ENCODE measurements at regions not wholly inside any gene's neighbourhood (a gene's known extent, or its start where the extent isn't known, plus 50 kb on each side); places are given as distances from the start of the nearest gene placed in this dataset.

DNA sequence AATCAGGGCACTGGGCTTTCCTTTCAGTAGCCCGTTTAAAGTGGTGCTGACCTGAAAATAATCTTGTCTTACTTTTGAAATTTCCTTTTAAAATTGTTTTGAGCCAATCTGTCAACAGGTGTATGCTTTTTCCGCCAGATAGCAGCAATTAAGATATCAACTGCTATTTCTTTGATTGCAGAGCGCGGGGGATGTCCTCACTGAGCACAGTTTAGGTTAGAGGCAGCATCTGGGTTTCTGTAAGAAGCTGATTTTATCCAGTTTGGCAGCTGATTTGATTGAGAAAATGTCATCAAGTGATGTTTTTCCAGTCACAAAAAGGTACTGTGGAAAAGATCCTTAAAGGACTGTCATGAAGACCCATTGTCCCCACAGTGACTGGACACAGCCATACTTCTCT lies 371.8 kb downstream of the ADAMTS20 start:
- TF ChIP-seq, protein P1, sequence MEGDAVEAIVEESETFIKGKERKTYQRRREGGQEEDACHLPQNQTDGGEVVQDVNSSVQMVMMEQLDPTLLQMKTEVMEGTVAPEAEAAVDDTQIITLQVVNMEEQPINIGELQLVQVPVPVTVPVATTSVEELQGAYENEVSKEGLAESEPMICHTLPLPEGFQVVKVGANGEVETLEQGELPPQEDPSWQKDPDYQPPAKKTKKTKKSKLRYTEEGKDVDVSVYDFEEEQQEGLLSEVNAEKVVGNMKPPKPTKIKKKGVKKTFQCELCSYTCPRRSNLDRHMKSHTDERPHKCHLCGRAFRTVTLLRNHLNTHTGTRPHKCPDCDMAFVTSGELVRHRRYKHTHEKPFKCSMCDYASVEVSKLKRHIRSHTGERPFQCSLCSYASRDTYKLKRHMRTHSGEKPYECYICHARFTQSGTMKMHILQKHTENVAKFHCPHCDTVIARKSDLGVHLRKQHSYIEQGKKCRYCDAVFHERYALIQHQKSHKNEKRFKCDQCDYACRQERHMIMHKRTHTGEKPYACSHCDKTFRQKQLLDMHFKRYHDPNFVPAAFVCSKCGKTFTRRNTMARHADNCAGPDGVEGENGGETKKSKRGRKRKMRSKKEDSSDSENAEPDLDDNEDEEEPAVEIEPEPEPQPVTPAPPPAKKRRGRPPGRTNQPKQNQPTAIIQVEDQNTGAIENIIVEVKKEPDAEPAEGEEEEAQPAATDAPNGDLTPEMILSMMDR (conservative IDR thresholded peaks at IDR 0.05): no peak
- peak overlapping the region; percentile 24; the same call in 1 of the 2 replicates for H3K27ac ChIP-seq

DNA sequence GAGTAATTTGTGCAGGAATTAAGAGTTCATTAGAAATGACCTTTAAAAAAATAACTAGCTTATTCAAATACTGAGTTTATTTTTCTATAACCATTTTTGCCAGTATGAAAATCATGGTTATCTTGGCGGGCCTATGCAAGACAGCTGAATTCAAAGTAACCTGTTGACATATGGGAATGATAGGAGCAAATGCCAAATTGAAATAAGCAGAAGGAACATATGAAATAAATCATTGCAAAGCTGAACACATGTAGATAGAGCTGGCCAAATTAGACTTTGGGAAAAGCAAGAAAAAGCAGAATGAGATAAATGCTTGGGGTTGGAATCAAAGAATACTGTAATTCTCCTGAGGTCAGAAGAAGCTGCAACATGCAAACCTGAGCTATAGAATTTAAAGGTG lies 372.5 kb downstream of the ADAMTS20 start:
- peak overlapping the region; percentile 24; the same call in 1 of the 2 replicates for H3K27ac ChIP-seq
- TF ChIP-seq, protein P1 (conservative IDR thresholded peaks at IDR 0.05): no peak

- no peak overlapping the region for H3K27ac ChIP-seq
- TF ChIP-seq, protein P1 (conservative IDR thresholded peaks at IDR 0.05): no peak
Measured at GRCh38 chr12:43177276-43177675, 374.7 kb downstream of the ADAMTS20 start.

DNA sequence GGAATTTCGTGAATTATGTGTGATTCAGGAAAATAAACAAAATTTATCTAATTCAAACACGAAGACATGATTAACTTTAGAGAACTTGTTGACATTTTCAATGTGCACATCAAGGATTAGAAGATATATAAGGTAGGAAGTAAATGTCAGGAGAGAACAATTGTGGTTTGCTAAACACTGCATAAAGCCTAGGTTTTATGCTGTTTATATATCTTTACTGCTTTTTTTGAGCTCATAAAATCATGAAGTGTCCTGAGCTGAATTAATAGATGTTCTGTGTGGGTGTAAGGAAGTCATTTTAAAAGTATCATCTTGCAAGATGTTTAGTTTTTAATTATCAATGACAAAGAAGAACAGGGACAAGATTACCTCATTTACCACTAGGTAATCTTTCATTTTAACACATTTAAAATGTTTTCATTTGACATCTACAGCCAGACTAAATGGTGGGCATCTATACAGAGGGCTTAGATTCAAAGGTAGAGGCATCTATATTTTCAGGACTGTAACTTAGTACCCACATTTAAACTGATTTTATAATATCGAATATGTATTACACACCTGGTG lies 382.8 kb downstream of the ADAMTS20 start:
- TF ChIP-seq, protein P1 (conservative IDR thresholded peaks at IDR 0.05): no peak
- no peak overlapping the region for H3K27ac ChIP-seq

DNA sequence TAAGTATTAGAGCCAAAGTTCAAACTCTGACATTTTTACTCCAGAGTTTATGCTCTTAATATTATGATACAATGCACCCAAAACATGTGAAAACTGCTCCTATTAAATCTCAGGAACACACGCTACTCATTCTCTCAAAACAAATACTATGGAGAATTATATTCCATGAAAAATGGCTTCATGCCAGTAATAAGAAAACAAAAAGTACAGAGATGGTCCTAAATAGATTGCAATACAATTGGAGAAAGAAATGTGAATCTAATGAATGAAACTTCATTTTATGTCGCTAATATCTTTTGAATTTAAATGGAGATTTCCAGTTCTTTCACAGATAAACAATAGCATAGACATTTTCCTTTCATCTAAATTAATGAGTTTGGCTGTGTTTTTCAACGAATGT lies 384.3 kb downstream of the ADAMTS20 start:
- H3K27ac ChIP-seq: no peak overlapping the region
- TF ChIP-seq, protein P1 (conservative IDR thresholded peaks at IDR 0.05): no peak

GRCh38 chr12:43165351-43165750 lies 386.7 kb downstream of the ADAMTS20 start:
- TF ChIP-seq, protein P1 (conservative IDR thresholded peaks at IDR 0.05): no peak
- H3K27ac ChIP-seq: no peak overlapping the region

DNA sequence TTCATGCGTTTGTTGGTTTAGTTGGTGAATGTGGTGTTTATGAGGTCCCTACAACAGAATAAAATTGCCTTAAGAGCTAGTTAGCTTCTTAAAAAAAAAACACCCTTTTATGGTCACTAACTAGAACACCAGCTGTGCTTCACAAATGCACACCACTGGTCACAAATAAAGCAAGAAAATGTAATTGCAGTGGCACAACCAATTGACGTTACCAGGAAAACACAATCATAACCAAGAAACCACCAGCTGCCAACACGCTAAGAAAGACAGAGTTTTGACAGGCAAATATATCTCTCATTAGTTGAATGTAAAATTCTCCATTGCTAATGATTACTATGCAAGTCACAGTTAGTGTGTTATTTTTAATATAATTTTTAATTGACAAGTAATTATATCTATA lies 389.9 kb downstream of the ADAMTS20 start:
- TF ChIP-seq, protein P1 (conservative IDR thresholded peaks at IDR 0.05): no peak
- no peak overlapping the region for H3K27ac ChIP-seq
